Central memory CD8-positive, alpha-beta T cell (primary cell): ENCODE measurements at regions not wholly inside any gene's neighbourhood (a gene's known extent, or its start where the extent isn't known, plus 50 kb on each side); places are given as distances from the start of the nearest gene placed in this dataset.

Source experiments
- ATAC-seq: fragments of 150-1000 bp; cut with Tn5 transposase; replicated peaks from 2 replicates; pipeline ENCODE4 v1.10.0; 2022; ENCODE audit warnings: mild to moderate bottlenecking, moderate FRiP score, moderate number of reproducible peaks; ENCODE audit not compliant: poor library complexity, severe bottlenecking; ENCODE audit errors: extremely low read depth
- DNase-seq, 2 donors: peaks; one replicate each; pipeline ENCODE4 v3.0.0; 2021; ENCODE audit warnings: low spot score in 2 of 2
- H3K27ac Mint-ChIP-seq: one replicate; pipeline ENCODE4 v1.8.0; 2022; ENCODE audit warnings: low read depth, mild to moderate bottlenecking, moderate library complexity, mixed read lengths
- H3K27me3 Mint-ChIP-seq: one replicate; pipeline ENCODE4 v1.8.0; 2022; ENCODE audit warnings: mixed read lengths
- H3K36me3 Mint-ChIP-seq: one replicate; pipeline ENCODE4 v1.8.0; 2022; ENCODE audit warnings: mild to moderate bottlenecking, moderate library complexity, mixed read lengths; ENCODE audit not compliant: insufficient read depth
- H3K4me1 Mint-ChIP-seq: one replicate; pipeline ENCODE4 v1.8.0; 2022; ENCODE audit warnings: mixed read lengths
- H3K4me3 Mint-ChIP-seq: one replicate; pipeline ENCODE4 v1.8.0; 2022; ENCODE audit warnings: mild to moderate bottlenecking, moderate library complexity, mixed read lengths
- H3K9me3 Mint-ChIP-seq: one replicate; pipeline ENCODE4 v1.8.0; 2022; ENCODE audit warnings: mixed read lengths

DNA sequence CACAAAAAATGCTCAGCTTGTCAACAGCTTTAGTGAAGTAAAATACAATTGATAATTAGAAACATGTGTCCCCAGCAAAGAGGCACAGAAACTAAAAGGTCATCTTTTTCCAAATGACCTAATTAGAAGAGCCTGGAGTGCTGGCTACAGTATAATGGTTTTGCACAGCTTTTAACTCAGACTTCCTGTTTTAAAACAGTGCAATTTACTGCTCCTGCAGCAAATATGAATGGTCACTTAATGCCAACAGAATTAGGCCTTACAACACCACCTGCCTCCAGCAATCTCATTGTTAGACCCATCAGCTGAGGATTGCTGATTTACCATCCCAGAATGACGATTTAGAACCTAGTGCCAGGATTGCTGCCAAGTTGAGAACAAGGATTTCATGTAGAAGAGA is 239.3 kb downstream of the CETN3 start:
- H3K4me1 Mint-ChIP-seq: no peaks in the 10 kb centered on the region
- no peaks in the 10 kb centered on the region for H3K36me3 Mint-ChIP-seq
- no peak for DNase-seq
- no peak for ATAC-seq
- H3K27me3 Mint-ChIP-seq: no peaks in the 10 kb centered on the region
- no peak overlapping the region for H3K4me3 Mint-ChIP-seq
- peaks cover 6% of the 10 kb centered on the region for H3K9me3 Mint-ChIP-seq
- no peak overlapping the region for H3K27ac Mint-ChIP-seq

DNA sequence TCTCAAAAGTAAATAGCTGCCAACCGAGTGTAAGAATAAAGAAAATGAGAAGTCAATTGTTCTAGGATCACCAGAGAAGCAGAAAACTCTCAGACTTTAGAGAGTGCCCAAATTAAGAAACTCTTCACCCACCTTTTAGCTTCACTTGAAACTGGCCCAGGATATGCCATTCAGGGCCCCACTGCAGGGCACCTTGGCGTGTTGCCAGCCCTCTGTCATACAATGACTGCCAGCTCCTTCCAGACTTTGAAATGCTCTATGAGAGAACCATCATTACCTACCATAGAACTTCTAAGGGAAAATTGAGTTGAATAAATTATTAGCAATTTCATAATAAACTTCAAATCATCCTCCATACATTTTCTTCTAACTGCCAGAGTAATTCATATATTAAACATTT is 240.5 kb downstream of the CETN3 start:
- H3K27ac Mint-ChIP-seq: no peak overlapping the region
- ATAC-seq: no peak
- no peaks in the 10 kb centered on the region for H3K27me3 Mint-ChIP-seq
- peaks cover 6% of the 10 kb centered on the region for H3K9me3 Mint-ChIP-seq
- H3K36me3 Mint-ChIP-seq: no peaks in the 10 kb centered on the region
- no peaks in the 10 kb centered on the region for H3K4me1 Mint-ChIP-seq
- H3K4me3 Mint-ChIP-seq: no peak overlapping the region
- no peak for DNase-seq

DNA sequence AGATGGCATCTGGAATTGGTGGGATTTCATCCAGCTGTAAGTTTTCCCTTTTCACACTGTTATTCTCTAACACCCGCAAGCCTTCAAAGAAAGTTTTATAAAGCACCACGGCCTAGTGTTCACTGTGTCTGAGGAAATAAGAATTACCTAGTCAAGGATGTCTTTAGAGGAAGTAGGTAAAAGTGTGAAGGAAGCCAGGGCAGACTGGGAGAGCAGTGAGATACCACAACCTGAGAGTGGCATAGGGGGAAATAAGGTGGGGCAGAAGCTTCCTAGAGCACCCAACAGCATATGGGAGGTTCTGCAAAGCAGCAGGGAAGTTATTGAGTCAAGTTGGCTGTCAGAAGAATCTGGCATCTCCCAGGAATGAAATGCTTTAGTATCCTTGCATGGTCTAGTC is 241.2 kb downstream of the CETN3 start:
- ATAC-seq (no peak), DNase-seq (no peak)
- no peaks in the 10 kb centered on the region for H3K36me3 Mint-ChIP-seq
- no peak overlapping the region for H3K4me3 Mint-ChIP-seq
- no peaks in the 10 kb centered on the region for H3K4me1 Mint-ChIP-seq
- H3K27ac Mint-ChIP-seq: no peak overlapping the region
- peaks cover 6% of the 10 kb centered on the region for H3K9me3 Mint-ChIP-seq
- no peaks in the 10 kb centered on the region for H3K27me3 Mint-ChIP-seq

DNA sequence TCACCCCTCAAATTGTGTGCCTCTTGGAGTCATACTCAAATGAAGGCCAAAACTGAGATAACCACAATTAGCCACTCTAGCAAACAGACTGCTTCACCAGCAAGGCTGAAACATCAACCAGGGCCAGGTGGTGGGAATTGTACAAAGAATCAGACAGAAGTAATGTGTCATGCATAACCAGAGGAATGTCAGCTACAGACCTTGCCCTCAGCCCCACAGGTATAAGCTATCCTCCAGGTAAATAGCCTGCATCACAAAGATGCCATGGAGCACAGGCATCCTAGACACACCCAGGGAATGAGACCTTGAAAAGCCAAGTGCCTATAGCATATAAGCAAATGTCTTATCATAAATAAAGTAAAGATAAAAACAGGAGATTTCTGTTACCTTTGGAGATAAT is 242.7 kb downstream of the CETN3 start:
- ATAC-seq: no peak
- H3K4me3 Mint-ChIP-seq: no peak overlapping the region
- no peak for DNase-seq
- no peaks in the 10 kb centered on the region for H3K4me1 Mint-ChIP-seq
- H3K9me3 Mint-ChIP-seq: peaks cover 6% of the 10 kb centered on the region
- H3K27me3 Mint-ChIP-seq: no peaks in the 10 kb centered on the region
- H3K27ac Mint-ChIP-seq: no peak overlapping the region
- H3K36me3 Mint-ChIP-seq: no peaks in the 10 kb centered on the region

DNA sequence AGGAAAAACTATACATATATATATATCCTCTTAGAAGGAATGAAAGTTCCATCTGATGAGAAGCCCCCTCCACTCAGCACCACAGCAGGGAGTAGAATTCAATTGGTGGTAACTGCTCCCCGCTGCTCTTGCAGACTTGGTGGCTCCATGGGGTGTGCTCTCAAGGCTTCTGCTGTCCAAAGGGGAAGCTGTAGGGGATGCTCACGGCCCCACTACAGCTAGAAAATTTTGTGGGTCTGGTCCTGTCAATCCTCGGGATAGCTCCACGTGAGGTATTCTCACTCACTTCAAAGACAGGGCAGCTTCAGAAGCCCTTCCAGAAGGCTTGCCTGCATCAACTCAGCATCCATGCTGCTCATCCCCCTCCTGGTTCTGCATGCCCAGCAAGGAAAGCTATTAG is 247.2 kb downstream of the CETN3 start:
- no peaks in the 10 kb centered on the region for H3K27me3 Mint-ChIP-seq
- no peaks in the 10 kb centered on the region for H3K36me3 Mint-ChIP-seq
- no peak for DNase-seq
- H3K27ac Mint-ChIP-seq: no peak overlapping the region
- H3K4me1 Mint-ChIP-seq: no peaks in the 10 kb centered on the region
- H3K9me3 Mint-ChIP-seq: peaks cover 6% of the 10 kb centered on the region
- H3K4me3 Mint-ChIP-seq: no peak overlapping the region
- no peak for ATAC-seq

DNA sequence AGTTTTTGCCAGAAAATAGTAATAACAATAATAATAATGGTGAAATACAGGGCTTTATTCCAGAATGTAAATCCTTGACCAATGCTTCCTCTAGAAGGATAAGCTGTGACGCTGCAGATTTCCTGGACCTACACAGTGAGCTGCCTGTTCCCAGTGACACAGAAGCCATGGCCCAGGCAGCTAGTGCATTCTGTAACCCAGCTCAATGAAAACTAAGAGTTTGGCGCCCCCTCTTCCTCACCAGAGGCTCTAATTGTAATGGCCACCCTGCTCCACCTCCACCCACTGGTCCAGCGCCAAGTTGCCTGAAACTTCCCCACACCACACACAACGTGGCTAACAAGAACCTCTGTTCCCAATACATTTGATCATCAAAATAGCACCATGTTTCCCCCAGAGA is 248.1 kb downstream of the CETN3 start:
- no peak for ATAC-seq
- H3K4me3 Mint-ChIP-seq: no peak overlapping the region

DNA sequence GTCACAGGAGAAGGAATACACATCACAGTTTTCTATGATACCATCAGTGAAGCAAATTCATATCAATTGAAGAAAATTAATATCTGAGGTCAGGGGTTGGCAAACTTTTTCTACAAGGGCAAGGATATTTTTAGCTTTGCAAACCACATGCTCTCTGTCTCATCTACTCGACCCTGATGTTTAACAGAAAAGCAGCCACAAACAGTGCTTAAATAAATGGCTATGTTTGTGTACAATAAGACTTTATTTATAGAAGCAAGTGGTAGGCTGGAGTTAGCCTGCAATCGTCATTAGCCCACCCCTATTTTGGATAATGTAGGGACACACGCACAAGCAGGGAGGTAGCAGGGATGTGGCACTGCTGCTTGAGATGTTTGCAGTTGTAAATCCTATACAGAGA is 251.4 kb downstream of the CETN3 start:
- H3K27me3 Mint-ChIP-seq: no peaks in the 10 kb centered on the region
- ATAC-seq: no peak
- peaks cover 6% of the 10 kb centered on the region for H3K9me3 Mint-ChIP-seq
- no peaks in the 10 kb centered on the region for H3K4me1 Mint-ChIP-seq
- H3K36me3 Mint-ChIP-seq: peaks cover 2% of the 10 kb centered on the region
- H3K27ac Mint-ChIP-seq: no peak overlapping the region
- no peak overlapping the region for H3K4me3 Mint-ChIP-seq
- no peak for DNase-seq

More for the DNA sequence above, 248.1 kb downstream of the CETN3 start:
- no peak for DNase-seq
- peaks cover 3% of the 10 kb centered on the region for H3K9me3 Mint-ChIP-seq
- no peaks in the 10 kb centered on the region for H3K4me1 Mint-ChIP-seq
- no peaks in the 10 kb centered on the region for H3K36me3 Mint-ChIP-seq
- H3K27me3 Mint-ChIP-seq: no peaks in the 10 kb centered on the region
- H3K27ac Mint-ChIP-seq: no peak overlapping the region

DNA sequence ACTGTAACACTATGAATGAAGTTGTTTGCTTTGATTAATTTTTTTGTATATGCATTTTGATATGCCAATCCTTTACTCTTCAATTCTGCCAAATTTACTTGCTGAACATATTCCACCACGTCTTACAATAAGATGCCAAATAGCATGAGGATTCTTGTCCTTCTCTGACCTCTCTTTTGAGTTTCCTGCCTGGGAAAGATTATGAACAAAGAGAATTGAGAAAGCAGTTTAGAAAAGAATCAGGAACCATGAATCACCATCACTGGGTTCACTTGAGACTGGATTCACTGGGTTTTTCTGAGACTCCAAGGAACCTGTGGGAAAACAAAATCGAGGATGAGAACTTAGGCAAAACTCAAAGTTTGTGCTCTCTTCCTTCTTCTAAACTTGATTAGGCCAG is 256.5 kb downstream of the CETN3 start:
- H3K4me1 Mint-ChIP-seq: no peaks in the 10 kb centered on the region
- no peak overlapping the region for H3K27ac Mint-ChIP-seq
- DNase-seq (no peak), ATAC-seq (no peak)
- no peak overlapping the region for H3K4me3 Mint-ChIP-seq
- H3K9me3 Mint-ChIP-seq: peaks cover 8% of the 10 kb centered on the region
- no peaks in the 10 kb centered on the region for H3K27me3 Mint-ChIP-seq
- peaks cover 2% of the 10 kb centered on the region for H3K36me3 Mint-ChIP-seq

DNA sequence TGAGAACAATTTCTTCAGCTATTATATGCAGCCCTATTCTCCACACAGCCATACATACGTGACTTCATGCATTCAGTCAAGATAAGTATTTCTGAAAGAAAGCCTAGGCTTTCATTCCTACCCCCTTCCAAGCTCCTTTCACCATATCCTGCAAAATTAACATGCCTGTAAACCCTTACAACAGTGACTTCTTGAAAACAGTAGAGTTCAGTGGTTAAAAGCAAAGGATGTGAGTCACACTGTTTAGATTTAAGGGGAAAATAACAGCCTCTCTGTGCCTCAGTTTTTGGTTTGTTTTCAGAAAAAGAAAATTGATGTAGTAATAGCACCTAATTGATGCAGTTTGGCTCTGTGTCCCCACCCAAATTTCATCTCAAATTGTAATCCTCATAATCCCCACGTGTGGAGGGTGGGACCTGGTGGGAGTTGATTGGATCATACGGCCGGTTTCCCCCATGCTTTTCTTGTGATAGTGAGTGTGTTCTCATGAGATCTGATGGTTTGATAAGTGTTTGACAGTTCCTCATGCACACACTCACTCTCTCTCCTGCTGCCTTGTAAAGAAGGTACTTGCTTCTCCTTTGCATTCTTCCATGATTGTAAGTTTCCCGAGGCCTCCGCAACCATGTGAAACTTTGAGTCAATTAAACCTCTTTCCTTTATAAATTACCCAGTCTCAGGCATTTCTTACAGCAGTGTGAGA is 264.8 kb downstream of the CETN3 start:
- ATAC-seq (no peak), DNase-seq (no peak)
- Mint-ChIP-seq H3K4me1 (no peaks in the 10 kb centered on the region), H3K27ac (no peak overlapping the region), H3K9me3 (peaks cover 9% of the 10 kb centered on the region), H3K4me3 (no peak overlapping the region), H3K36me3 (no peaks in the 10 kb centered on the region), H3K27me3 (no peaks in the 10 kb centered on the region)

DNA sequence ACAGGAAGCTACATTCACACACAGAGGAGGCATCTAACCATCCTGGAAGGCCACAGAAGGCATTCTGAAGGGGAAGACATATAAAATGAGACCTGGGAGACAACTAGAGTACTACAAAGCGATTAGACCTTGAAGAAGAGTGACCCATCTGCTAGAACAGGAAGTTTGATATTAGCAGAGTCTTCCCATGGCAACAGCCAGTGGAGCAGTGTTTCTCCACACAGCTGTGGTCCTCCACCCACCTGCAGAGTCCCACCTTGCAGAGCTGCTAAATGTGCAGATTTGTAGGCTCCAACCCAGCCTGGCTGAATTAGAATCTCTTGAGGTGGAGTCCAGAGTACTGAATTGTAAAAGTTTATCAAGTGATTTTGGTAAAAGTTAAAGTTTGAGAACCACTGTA is 267.0 kb downstream of the CETN3 start:
- H3K27me3 Mint-ChIP-seq: no peaks in the 10 kb centered on the region
- no peak overlapping the region for H3K4me3 Mint-ChIP-seq
- DNase-seq (no peak), ATAC-seq (no peak)
- peaks cover 4% of the 10 kb centered on the region for H3K9me3 Mint-ChIP-seq
- H3K36me3 Mint-ChIP-seq: no peaks in the 10 kb centered on the region
- no peak overlapping the region for H3K27ac Mint-ChIP-seq
- no peaks in the 10 kb centered on the region for H3K4me1 Mint-ChIP-seq

DNA sequence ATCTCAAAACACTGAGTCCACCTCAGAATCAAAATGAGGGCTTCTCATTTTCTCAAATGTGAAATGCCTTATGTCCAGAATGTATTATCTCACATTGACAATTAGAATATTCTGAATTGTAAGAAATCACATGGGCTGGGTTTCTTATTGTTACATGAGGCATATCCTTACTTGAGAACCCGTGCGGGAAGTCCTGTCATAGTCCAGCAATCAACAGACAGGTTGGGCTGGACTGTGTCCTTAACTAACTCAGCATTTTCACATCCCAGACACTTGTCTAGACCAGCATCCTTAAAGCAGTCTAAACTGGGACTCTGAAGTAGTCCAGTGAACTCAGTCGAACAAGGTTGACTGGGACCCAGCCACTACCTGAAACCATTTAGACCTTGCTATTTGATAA is 267.6 kb downstream of the CETN3 start:
- DNase-seq: no peak
- Mint-ChIP-seq H3K27me3 (no peaks in the 10 kb centered on the region), H3K4me3 (no peak overlapping the region), H3K9me3 (peaks cover 4% of the 10 kb centered on the region), H3K36me3 (no peaks in the 10 kb centered on the region), H3K27ac (no peak overlapping the region), H3K4me1 (no peaks in the 10 kb centered on the region)
- ATAC-seq: no peak

DNA sequence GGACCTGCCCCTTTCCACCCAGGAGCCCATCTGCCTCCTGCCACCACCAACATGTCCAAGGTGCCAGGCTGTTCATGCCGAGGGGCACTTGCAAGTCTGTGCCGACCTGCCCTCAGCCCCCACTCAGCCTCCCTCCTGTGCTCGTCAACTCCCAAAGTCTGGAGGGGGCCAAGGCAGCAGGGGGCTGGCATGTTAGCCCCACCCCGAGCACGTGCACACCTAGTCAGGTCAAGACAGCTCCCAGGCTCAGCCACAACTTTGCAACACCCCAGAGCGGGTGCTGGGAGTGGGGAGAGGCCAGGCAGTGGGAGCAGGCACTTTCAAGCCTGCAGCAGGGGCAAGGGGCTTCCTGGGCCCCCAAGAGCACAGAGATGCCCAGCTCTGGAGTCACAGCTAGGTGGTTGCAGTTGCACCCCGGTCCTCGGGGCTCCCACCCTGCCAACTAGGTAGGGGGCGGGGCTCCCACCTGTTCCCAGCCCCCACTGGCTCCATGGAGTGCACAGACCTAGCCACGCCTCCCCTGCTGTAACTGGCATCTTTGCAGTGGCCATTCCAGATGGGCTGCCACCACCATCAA is 272.5 kb downstream of the CETN3 start:
- no peak for ATAC-seq
- H3K4me1 Mint-ChIP-seq: no peaks in the 10 kb centered on the region
- no peak overlapping the region for H3K27ac Mint-ChIP-seq
- DNase-seq: no peak
- no peaks in the 10 kb centered on the region for H3K36me3 Mint-ChIP-seq
- H3K9me3 Mint-ChIP-seq: no peaks in the 10 kb centered on the region
- no peak overlapping the region for H3K4me3 Mint-ChIP-seq
- no peaks in the 10 kb centered on the region for H3K27me3 Mint-ChIP-seq

DNA sequence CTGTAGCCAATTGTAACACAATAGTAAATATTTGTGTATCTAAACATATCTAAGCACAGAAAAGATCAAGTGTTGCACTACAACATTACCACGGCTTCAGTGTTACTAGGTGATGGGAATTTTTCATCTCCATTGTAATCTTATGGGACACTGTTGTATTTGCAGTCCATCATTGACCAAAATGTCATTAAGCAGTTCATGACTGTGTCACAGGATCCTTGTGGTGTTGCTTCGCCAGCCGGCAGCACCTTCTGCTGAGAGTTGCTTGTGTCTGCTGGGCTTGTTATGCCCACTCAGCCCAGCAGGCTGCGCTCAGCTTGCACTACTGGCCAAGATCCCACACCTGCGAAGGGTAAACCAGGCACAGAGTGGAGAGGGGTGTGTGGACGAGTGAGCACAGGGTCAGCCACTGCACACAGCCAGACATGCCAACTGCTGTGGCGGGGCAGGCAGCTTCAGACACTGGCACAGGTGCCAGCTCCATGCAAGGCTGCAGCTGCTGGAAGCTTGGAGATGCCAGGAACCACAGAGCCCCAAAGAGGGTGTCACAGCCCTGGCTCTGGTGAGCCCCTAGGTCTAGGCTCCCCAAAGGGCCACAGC is 273.7 kb downstream of the CETN3 start:
- Mint-ChIP-seq H3K27ac (no peak overlapping the region), H3K9me3 (no peaks in the 10 kb centered on the region), H3K36me3 (no peaks in the 10 kb centered on the region), H3K27me3 (no peaks in the 10 kb centered on the region), H3K4me1 (no peaks in the 10 kb centered on the region), H3K4me3 (no peak overlapping the region)
- ATAC-seq: no peak
- DNase-seq: no peak
